ENCODE measurements at regions not wholly inside any gene's neighbourhood (a gene's known extent, or its start where the extent isn't known, plus 50 kb on each side); places are given as distances from the start of the nearest gene placed in this dataset.

DNA sequence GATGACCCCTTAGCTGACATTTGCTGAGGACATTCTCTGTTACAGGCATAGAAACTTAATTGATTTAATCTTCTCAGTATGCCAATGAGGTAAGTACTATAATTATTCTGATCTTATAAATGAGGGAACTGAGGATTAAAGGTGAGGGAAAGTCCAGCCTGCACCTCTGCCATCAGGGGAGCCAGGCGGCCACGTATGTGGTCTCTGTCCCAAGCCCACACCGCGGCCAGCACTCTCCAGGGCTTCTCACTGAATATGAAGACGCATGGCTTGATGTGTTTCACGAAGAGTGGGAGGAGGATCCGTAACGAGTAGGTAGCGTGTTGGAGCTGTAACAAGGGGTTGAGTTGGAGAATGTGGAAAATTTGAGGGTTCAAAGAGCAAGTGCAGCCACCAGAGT is 154.4 kb downstream of the TMEM18 start:
- WGBS (ENCODE audit: low lambda C conversion rate), result 37% methylated on average over 9 of the region's 9 CpGs
- no peaks in the 10 kb centered on the region for H3K36me3 ChIP-seq (replicated peaks in 1 of 2; ENCODE audit: control insufficient read depth in 1 of 2, insufficient read depth in 2 of 2, low read length in 1 of 2)
- no peaks in the 10 kb centered on the region for H3K27me3 ChIP-seq (ENCODE audit: insufficient read depth)
- H3F3A ChIP-seq (replicated peaks; ENCODE audit: insufficient read depth), result no peaks in the 10 kb centered on the region
- H3K79me2 ChIP-seq (ENCODE audit: insufficient read depth), result no peaks in the 10 kb centered on the region
- H3K4me2 ChIP-seq, result no peak overlapping the region
- no peaks in the 10 kb centered on the region for H3K9me3 ChIP-seq
- no peak overlapping the region for H3K4me3 ChIP-seq (ENCODE audit: low read depth in 2 of 2, low read length in 1 of 2)
- no peaks in the 10 kb centered on the region for H4K20me1 ChIP-seq (ENCODE audit: insufficient read depth)
- H2AFZ ChIP-seq (ENCODE audit: low read depth), result no peak overlapping the region
- no peak for DNase-seq
- H3K27ac ChIP-seq (ENCODE audit: low read depth in 2 of 2, low read length in 1 of 2), result no peak overlapping the region
- no peaks in the 10 kb centered on the region for H3K9me2 ChIP-seq
- ChIA-PET CTCF (interaction anchor here (1.1 kb wide), 1 partner anchor 83 kb away, joined by 3 read pairs; no protein-coding TSS in a partner anchor), POLR2A (no interaction called here)
- TF ChIP-seq RFX5 (IDR thresholded peaks at IDR 0.05; ENCODE audit: low read length), result no peak
- no peaks in the 10 kb centered on the region for H3K4me1 ChIP-seq (ENCODE audit: control insufficient read depth in 1 of 2, insufficient read depth in 2 of 2, low read depth in 1 of 2, low read length in 1 of 2)
- no peak overlapping the region for H3K9ac ChIP-seq

DNA sequence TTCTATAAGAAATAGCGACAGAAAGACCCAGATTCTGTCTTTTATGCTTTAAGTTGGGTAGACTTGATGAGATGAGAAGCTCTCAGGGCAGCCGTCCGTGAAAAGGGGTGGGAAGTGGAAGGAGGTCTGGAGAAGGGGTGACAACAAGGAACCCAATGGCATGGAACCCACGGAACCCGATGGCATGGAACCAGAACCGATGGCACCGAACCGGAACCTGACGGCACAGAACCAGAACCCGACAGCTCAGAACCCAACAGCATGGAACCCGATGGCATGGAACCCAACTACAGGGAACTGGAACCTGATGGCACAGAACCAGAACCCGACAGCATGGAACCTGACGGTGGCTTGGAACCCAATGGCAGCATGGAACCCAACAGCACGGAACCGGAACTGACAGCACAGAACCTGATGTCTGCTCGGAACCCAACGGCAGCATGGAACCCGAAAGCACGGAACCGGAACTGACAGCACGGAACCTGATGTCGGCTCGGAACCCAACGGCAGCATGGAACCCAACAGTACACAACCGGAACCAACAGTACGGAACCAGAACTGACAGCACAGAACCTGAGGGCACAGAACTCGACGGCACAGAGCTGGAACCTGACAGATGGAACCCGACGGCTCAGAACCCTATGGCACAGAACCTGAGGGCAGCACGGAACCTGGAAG is 155.2 kb downstream of the TMEM18 start:
- H4K20me1 ChIP-seq (ENCODE audit: insufficient read depth), result no peaks in the 10 kb centered on the region
- DNase-seq, result no peak
- POLR2A ChIA-PET, result no interaction called here
- H3K27ac ChIP-seq (ENCODE audit: low read depth in 2 of 2, low read length in 1 of 2), result no peak overlapping the region
- no peaks in the 10 kb centered on the region for H3K4me1 ChIP-seq (ENCODE audit: control insufficient read depth in 1 of 2, insufficient read depth in 2 of 2, low read depth in 1 of 2, low read length in 1 of 2)
- H2AFZ ChIP-seq (ENCODE audit: low read depth), result no peak overlapping the region
- WGBS (ENCODE audit: low lambda C conversion rate), result 68% methylated on average over 30 of the region's 31 CpGs
- H3K36me3 ChIP-seq (replicated peaks in 1 of 2; ENCODE audit: control insufficient read depth in 1 of 2, insufficient read depth in 2 of 2, low read length in 1 of 2), result no peaks in the 10 kb centered on the region
- H3K4me3 ChIP-seq (ENCODE audit: low read depth in 2 of 2, low read length in 1 of 2), result no peak overlapping the region
- no peaks in the 10 kb centered on the region for H3K79me2 ChIP-seq (ENCODE audit: insufficient read depth)
- TF ChIP-seq EP300 (IDR thresholded peaks at IDR 0.05; ENCODE audit: borderline replicate concordance in 1 of 2, low read depth in 1 of 2, low read length in 1 of 2) (no peak), RAD21 (IDR thresholded peaks at IDR 0.05; ENCODE audit: low read length) (no peak), RCOR1 (IDR thresholded peaks at IDR 0.05; ENCODE audit: low read length) (no peak), GATA2 (CRISPR knock-in tag; IDR thresholded peaks at IDR 0.05) (no peak), POLR2AphosphoS5 (IDR thresholded peaks at IDR 0.05; ENCODE audit: low read depth, low read length) (no peak)
- TF ChIP-seq, protein P1, sequence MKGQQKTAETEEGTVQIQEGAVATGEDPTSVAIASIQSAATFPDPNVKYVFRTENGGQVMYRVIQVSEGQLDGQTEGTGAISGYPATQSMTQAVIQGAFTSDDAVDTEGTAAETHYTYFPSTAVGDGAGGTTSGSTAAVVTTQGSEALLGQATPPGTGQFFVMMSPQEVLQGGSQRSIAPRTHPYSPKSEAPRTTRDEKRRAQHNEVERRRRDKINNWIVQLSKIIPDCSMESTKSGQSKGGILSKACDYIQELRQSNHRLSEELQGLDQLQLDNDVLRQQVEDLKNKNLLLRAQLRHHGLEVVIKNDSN (IDR thresholded peaks at IDR 0.05; ENCODE audit: borderline replicate concordance, low read depth), result no peak
- no peak overlapping the region for H3K9ac ChIP-seq
- H3K9me3 ChIP-seq, result no peaks in the 10 kb centered on the region
- no peaks in the 10 kb centered on the region for H3F3A ChIP-seq (replicated peaks; ENCODE audit: insufficient read depth)
- no peaks in the 10 kb centered on the region for H3K9me2 ChIP-seq
- CTCF ChIA-PET, result interaction anchor here (1.0 kb wide), 2 partner anchors 113 to 188 kb away, joined by 3 read pairs; no protein-coding TSS in a partner anchor
- H3K4me2 ChIP-seq, result no peak overlapping the region
- H3K27me3 ChIP-seq (ENCODE audit: insufficient read depth), result no peaks in the 10 kb centered on the region

DNA sequence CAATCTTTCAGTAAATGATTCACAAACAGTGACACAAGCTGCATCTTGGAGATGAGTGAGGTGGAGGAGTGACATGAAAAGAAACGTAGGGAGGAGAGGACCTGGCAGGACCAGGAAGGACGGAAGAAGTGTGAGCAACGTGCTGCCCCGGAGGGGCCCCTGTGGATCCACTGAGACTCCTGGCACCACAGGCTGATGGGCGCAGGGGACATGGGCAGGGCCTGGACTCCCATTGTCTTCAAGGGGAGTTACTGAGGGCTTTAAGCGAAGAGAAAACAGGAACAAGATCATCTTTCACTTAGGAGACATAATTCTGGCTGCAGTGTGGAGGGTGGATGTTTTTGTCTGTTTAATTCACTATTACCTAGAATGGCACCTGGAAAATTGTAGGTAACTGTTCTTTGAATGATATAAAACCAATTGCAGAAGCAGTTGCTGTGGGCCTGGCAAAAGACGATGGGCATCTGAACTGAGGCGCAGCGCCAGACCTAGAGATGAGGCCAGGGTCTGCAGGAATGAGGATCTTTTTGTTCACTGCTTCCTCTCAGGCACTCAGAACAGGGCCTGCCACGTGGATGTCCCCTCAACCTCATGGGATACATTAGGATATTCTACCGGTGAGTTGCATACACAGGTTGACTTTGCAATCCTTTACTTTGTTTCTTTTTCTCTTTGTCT is 156.4 kb downstream of the TMEM18 start:
- Histone ChIP-seq H4K20me1 (ENCODE audit: insufficient read depth) (no peaks in the 10 kb centered on the region), H3K27me3 (ENCODE audit: insufficient read depth) (no peaks in the 10 kb centered on the region), H3K9me3 (0 out of 2 replicates have a peak, but pooled peaks cover 5% of the 10 kb centered on the region), H3F3A (replicated peaks; ENCODE audit: insufficient read depth) (no peaks in the 10 kb centered on the region), H2AFZ (ENCODE audit: low read depth) (no peak overlapping the region), H3K9me2 (no peaks in the 10 kb centered on the region), H3K79me2 (ENCODE audit: insufficient read depth) (no peaks in the 10 kb centered on the region), H3K4me3 (ENCODE audit: low read depth in 2 of 2, low read length in 1 of 2) (no peak overlapping the region), H3K36me3 (replicated peaks in 1 of 2; ENCODE audit: control insufficient read depth in 1 of 2, insufficient read depth in 2 of 2, low read length in 1 of 2) (no peaks in the 10 kb centered on the region), H3K4me1 (ENCODE audit: control insufficient read depth in 1 of 2, insufficient read depth in 2 of 2, low read depth in 1 of 2, low read length in 1 of 2) (no peaks in the 10 kb centered on the region), H3K4me2 (no peak overlapping the region), H3K9ac (no peak overlapping the region), H3K27ac (ENCODE audit: low read depth in 2 of 2, low read length in 1 of 2) (no peak overlapping the region)
- POLR2A ChIA-PET, result no interaction called here
- CTCF ChIA-PET, result no interaction called here
- TF ChIP-seq, protein P2, sequence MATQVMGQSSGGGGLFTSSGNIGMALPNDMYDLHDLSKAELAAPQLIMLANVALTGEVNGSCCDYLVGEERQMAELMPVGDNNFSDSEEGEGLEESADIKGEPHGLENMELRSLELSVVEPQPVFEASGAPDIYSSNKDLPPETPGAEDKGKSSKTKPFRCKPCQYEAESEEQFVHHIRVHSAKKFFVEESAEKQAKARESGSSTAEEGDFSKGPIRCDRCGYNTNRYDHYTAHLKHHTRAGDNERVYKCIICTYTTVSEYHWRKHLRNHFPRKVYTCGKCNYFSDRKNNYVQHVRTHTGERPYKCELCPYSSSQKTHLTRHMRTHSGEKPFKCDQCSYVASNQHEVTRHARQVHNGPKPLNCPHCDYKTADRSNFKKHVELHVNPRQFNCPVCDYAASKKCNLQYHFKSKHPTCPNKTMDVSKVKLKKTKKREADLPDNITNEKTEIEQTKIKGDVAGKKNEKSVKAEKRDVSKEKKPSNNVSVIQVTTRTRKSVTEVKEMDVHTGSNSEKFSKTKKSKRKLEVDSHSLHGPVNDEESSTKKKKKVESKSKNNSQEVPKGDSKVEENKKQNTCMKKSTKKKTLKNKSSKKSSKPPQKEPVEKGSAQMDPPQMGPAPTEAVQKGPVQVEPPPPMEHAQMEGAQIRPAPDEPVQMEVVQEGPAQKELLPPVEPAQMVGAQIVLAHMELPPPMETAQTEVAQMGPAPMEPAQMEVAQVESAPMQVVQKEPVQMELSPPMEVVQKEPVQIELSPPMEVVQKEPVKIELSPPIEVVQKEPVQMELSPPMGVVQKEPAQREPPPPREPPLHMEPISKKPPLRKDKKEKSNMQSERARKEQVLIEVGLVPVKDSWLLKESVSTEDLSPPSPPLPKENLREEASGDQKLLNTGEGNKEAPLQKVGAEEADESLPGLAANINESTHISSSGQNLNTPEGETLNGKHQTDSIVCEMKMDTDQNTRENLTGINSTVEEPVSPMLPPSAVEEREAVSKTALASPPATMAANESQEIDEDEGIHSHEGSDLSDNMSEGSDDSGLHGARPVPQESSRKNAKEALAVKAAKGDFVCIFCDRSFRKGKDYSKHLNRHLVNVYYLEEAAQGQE (IDR thresholded peaks at IDR 0.05; ENCODE audit: low read depth, low read length), result no peak
- 39% methylated on average over 11 of the region's 11 CpGs for WGBS (ENCODE audit: low lambda C conversion rate)
- no peak for DNase-seq
